ENCODE measurements at regions not wholly inside any gene's neighbourhood (a gene's known extent, or its start where the extent isn't known, plus 50 kb on each side); places are given as distances from the start of the nearest gene placed in this dataset.

DNA sequence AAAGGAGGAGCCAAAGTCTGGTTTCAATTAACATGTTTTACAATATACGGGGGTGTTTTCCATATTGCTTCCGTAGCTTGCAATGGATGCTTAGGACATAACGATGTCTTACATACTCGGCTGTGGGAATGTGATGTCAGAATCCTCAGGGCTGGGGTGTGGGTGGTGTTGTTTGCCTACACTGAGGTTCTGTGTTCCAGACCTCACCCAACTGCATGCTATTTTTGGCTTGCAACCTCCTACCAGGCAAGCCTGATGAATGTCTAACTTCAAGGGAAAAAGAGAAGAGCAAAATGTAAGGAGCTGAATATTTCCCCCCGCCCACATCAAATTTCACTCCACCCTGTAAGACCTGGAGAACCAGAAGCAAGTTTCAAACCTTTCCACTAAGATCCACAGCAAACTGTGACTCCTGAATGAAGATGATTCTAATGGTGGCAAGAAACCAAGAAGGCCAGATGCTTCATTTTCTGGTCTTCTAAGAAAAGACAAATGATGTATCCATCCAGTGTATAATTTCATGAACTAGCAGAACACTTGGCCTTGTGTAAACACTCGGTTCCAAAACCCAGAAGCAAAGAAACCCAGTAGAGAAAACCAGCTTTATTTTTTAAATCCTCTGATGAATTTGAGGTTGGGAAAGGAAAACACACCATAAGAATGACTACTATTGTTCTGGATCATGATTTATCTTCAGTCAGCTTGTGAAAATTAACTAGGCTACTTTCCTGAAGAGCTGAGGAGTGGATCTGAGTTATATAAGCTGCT lies 227.9 kb downstream of the DACT1 start:
- H3K4me1 ChIP-seq (ENCODE audit: control insufficient read depth, insufficient read depth, low read length): no peaks in the 10 kb centered on the region
- WGBS (ENCODE audit: insufficient coverage): 92% methylated on average over 2 of the region's 6 CpGs
- DNase-seq (ENCODE audit: low read depth in 4 of 6, low spot score in 6 of 6): peak in 1 of 6 donors; percentile 55
- no peaks in the 10 kb centered on the region for H3K36me3 ChIP-seq (ENCODE audit: control insufficient read depth, insufficient read depth, low read length)
- H3K4me3 ChIP-seq (ENCODE audit: low read depth, low read length): no peak overlapping the region
- no peak overlapping the region for H3K27ac ChIP-seq (ENCODE audit: low read depth, low read length)
- no peaks in the 10 kb centered on the region for H3K27me3 ChIP-seq (ENCODE audit: control insufficient read depth, insufficient read depth, low read length)
- no peaks in the 10 kb centered on the region for H3K9me3 ChIP-seq (ENCODE audit: control insufficient read depth, insufficient read depth, low read length)

GRCh38 chr14:58866391-58866790 lies 228.6 kb downstream of the DACT1 start:
- WGBS (ENCODE audit: insufficient coverage): 100% methylated on average over 1 of the region's 3 CpGs
- Histone ChIP-seq H3K27me3 (ENCODE audit: control insufficient read depth, insufficient read depth, low read length) (no peaks in the 10 kb centered on the region), H3K4me1 (ENCODE audit: control insufficient read depth, insufficient read depth, low read length) (no peaks in the 10 kb centered on the region), H3K4me3 (ENCODE audit: low read depth, low read length) (no peak overlapping the region), H3K36me3 (ENCODE audit: control insufficient read depth, insufficient read depth, low read length) (no peaks in the 10 kb centered on the region), H3K9me3 (ENCODE audit: control insufficient read depth, insufficient read depth, low read length) (no peaks in the 10 kb centered on the region), H3K27ac (ENCODE audit: low read depth, low read length) (no peak overlapping the region)
- no peak for DNase-seq (ENCODE audit: low read depth in 4 of 6, low spot score in 6 of 6)

- no peaks in the 10 kb centered on the region for H3K27me3 ChIP-seq (ENCODE audit: control insufficient read depth, insufficient read depth, low read length)
- peak in 2 of 6 donors; percentile 53 to 67 for DNase-seq (ENCODE audit: low read depth in 4 of 6, low spot score in 6 of 6)
- H3K27ac ChIP-seq (ENCODE audit: low read depth, low read length): no peak overlapping the region
- H3K4me1 ChIP-seq (ENCODE audit: control insufficient read depth, insufficient read depth, low read length): no peaks in the 10 kb centered on the region
- H3K36me3 ChIP-seq (ENCODE audit: control insufficient read depth, insufficient read depth, low read length): no peaks in the 10 kb centered on the region
- H3K4me3 ChIP-seq (ENCODE audit: low read depth, low read length): no peak overlapping the region
- 11% methylated on average over 1 of the region's 4 CpGs for WGBS (ENCODE audit: insufficient coverage)
- H3K9me3 ChIP-seq (ENCODE audit: control insufficient read depth, insufficient read depth, low read length): no peaks in the 10 kb centered on the region
Measured at GRCh38 chr14:58870961-58871360, 233.2 kb downstream of the DACT1 start.

DNA sequence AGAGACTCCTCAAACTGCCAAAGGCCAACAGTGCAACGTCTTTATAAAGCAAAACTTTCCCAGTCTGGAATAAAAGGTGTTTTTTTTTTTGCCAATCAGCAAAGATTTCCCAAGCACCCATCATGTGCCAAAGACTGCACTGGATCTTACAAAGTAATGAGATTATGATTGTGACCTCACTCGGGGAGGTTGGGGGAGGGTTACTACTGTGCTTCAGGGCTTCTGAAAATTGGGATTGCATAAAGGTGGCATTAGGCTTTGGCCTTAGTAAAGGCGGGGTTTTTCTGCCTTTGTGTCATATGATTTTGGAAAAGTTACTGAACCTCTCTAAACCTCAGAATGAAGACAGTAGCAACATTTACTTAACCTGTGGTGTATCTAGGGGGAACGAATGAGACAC lies 233.8 kb downstream of the DACT1 start:
- no peaks in the 10 kb centered on the region for H3K9me3 ChIP-seq (ENCODE audit: control insufficient read depth, insufficient read depth, low read length)
- no peaks in the 10 kb centered on the region for H3K4me1 ChIP-seq (ENCODE audit: control insufficient read depth, insufficient read depth, low read length)
- WGBS (ENCODE audit: insufficient coverage): 100% methylated on average over 1 of the region's 4 CpGs

DNA sequence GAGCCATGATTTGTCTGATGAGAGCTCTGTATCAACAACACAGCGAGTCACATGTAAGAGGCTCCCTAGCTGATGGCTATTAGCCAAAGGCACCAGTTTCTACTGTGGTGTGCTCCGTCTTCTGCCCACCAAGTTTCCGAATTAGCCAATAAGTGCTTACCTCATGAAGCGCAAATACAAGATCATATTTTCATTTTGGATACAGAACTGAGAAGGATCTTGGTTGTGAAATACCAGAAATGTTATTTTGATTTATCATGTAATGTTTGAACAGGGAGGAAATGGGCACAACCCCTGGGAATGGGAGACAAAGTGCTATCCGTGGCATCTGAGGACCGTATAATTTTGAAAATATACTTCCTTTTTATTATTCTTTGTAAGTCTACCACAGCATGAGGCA lies 234.3 kb downstream of the DACT1 start:
- no peaks in the 10 kb centered on the region for H3K4me1 ChIP-seq (ENCODE audit: control insufficient read depth, insufficient read depth, low read length)
- H3K27me3 ChIP-seq (ENCODE audit: control insufficient read depth, insufficient read depth, low read length): no peaks in the 10 kb centered on the region
- no peak for DNase-seq (ENCODE audit: low read depth in 4 of 6, low spot score in 6 of 6)
- H3K9me3 ChIP-seq (ENCODE audit: control insufficient read depth, insufficient read depth, low read length): no peaks in the 10 kb centered on the region
- H3K4me3 ChIP-seq (ENCODE audit: low read depth, low read length): no peak overlapping the region
- 57% methylated on average over 1 of the region's 6 CpGs for WGBS (ENCODE audit: insufficient coverage)
- no peak overlapping the region for H3K27ac ChIP-seq (ENCODE audit: low read depth, low read length)
- no peaks in the 10 kb centered on the region for H3K36me3 ChIP-seq (ENCODE audit: control insufficient read depth, insufficient read depth, low read length)

More for the DNA sequence above, 233.8 kb downstream of the DACT1 start:
- H3K27ac ChIP-seq (ENCODE audit: low read depth, low read length): no peak overlapping the region
- no peaks in the 10 kb centered on the region for H3K36me3 ChIP-seq (ENCODE audit: control insufficient read depth, insufficient read depth, low read length)
- no peak for DNase-seq (ENCODE audit: low read depth in 4 of 6, low spot score in 6 of 6)
- no peaks in the 10 kb centered on the region for H3K27me3 ChIP-seq (ENCODE audit: control insufficient read depth, insufficient read depth, low read length)
- no peak overlapping the region for H3K4me3 ChIP-seq (ENCODE audit: low read depth, low read length)

GRCh38 chr14:58873228-58873953 lies 235.6 kb downstream of the DACT1 start:
- Histone ChIP-seq H3K27me3 (ENCODE audit: control insufficient read depth, insufficient read depth, low read length) (no peaks in the 10 kb centered on the region), H3K9me3 (ENCODE audit: control insufficient read depth, insufficient read depth, low read length) (no peaks in the 10 kb centered on the region), H3K36me3 (ENCODE audit: control insufficient read depth, insufficient read depth, low read length) (no peaks in the 10 kb centered on the region), H3K4me1 (ENCODE audit: control insufficient read depth, insufficient read depth, low read length) (no peaks in the 10 kb centered on the region), H3K27ac (ENCODE audit: low read depth, low read length) (no peak overlapping the region), H3K4me3 (ENCODE audit: low read depth, low read length) (no peak overlapping the region)
- 17% methylated on average over 3 of the region's 5 CpGs for WGBS (ENCODE audit: insufficient coverage)
- DNase-seq (ENCODE audit: low read depth in 4 of 6, low spot score in 6 of 6): peak in 2 of 6 donors; percentile 56 to 84

DNA sequence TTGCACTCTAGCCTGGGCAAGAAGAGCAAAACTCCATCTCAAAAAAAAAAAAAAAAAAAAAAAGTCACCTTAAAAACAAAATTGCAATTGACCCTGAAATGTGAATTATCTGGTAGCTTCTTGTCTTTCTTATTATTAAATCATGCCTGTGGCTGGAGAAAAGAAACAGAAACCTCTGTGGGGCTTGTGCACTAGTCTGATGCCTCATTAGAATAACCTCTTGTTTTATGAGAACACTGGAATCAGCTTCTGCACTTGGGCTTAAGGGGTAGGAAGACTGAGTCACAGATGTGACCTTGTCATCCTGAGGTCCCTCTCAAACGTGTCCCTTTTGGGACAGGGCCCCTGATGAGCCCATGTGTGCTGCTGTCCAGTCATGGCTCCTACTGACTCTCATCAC lies 237.9 kb downstream of the DACT1 start:
- Histone ChIP-seq H3K36me3 (ENCODE audit: control insufficient read depth, insufficient read depth, low read length) (no peaks in the 10 kb centered on the region), H3K4me1 (ENCODE audit: control insufficient read depth, insufficient read depth, low read length) (no peaks in the 10 kb centered on the region), H3K27me3 (ENCODE audit: control insufficient read depth, insufficient read depth, low read length) (no peaks in the 10 kb centered on the region), H3K9me3 (ENCODE audit: control insufficient read depth, insufficient read depth, low read length) (no peaks in the 10 kb centered on the region), H3K27ac (ENCODE audit: low read depth, low read length) (no peak overlapping the region), H3K4me3 (ENCODE audit: low read depth, low read length) (no peak overlapping the region)
- 75% methylated on average over 1 of the region's 1 CpG for WGBS (ENCODE audit: insufficient coverage)
- no peak for DNase-seq (ENCODE audit: low read depth in 4 of 6, low spot score in 6 of 6)

DNA sequence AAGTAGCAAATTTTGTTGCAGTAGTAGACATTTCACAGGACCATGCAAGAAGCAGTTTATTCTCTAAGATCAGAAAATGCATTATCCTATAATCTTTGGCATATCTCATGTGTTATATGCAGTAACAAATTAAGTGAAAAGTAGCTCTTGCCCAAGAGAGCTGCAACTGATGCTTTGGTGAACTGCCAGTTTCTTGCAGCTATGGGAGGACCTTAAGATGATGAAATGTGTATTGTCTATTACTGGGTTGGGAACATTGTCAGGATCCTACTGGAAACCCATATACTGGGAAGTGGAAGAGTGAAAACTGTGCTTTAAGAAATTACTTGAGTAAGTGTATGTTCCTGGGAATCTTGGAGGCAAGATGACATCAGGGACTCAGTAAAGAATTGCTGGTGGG lies 238.8 kb downstream of the DACT1 start:
- H3K36me3 ChIP-seq (ENCODE audit: control insufficient read depth, insufficient read depth, low read length): no peaks in the 10 kb centered on the region
- no peak overlapping the region for H3K4me3 ChIP-seq (ENCODE audit: low read depth, low read length)
- no peaks in the 10 kb centered on the region for H3K4me1 ChIP-seq (ENCODE audit: control insufficient read depth, insufficient read depth, low read length)
- H3K27ac ChIP-seq (ENCODE audit: low read depth, low read length): no peak overlapping the region
- no peak for DNase-seq (ENCODE audit: low read depth in 4 of 6, low spot score in 6 of 6)
- no peaks in the 10 kb centered on the region for H3K27me3 ChIP-seq (ENCODE audit: control insufficient read depth, insufficient read depth, low read length)
- H3K9me3 ChIP-seq (ENCODE audit: control insufficient read depth, insufficient read depth, low read length): no peaks in the 10 kb centered on the region

GRCh38 chr14:58878439-58879139 lies 240.8 kb downstream of the DACT1 start:
- Histone ChIP-seq H3K4me3 (ENCODE audit: low read depth, low read length) (no peak overlapping the region), H3K27ac (ENCODE audit: low read depth, low read length) (no peak overlapping the region), H3K9me3 (ENCODE audit: control insufficient read depth, insufficient read depth, low read length) (no peaks in the 10 kb centered on the region), H3K27me3 (ENCODE audit: control insufficient read depth, insufficient read depth, low read length) (no peaks in the 10 kb centered on the region), H3K4me1 (ENCODE audit: control insufficient read depth, insufficient read depth, low read length) (no peaks in the 10 kb centered on the region), H3K36me3 (ENCODE audit: control insufficient read depth, insufficient read depth, low read length) (no peaks in the 10 kb centered on the region)
- no peak for DNase-seq (ENCODE audit: low read depth in 4 of 6, low spot score in 6 of 6)
- WGBS (ENCODE audit: insufficient coverage): 94% methylated on average over 1 of the region's 2 CpGs
